ENCODE measurements at regions not wholly inside any gene's neighbourhood (a gene's known extent, or its start where the extent isn't known, plus 50 kb on each side); places are given as distances from the start of the nearest gene placed in this dataset.

- no peak for DNase-seq
These were observed 624.2 kb downstream of the PLPP3 start for GRCh38 chr1:55955016-55955621.

- no peak for DNase-seq
These were observed 628.1 kb downstream of the PLPP3 start for GRCh38 chr1:55951291-55951690.

- DNase-seq: no peak
These were observed 631.9 kb downstream of the PLPP3 start for GRCh38 chr1:55947446-55947845.

- DNase-seq: no peak
These were observed 635.5 kb downstream of the PLPP3 start for GRCh38 chr1:55943721-55944435.

- DNase-seq: no peak
These were observed 636.4 kb downstream of the PLPP3 start for GRCh38 chr1:55943012-55943411.

- DNase-seq: no peak
These were observed 639.5 kb downstream of the PLPP3 start for GRCh38 chr1:55939866-55940265.

GRCh38 chr1:55938861-55939260 lies 640.5 kb downstream of the PLPP3 start:
- no peak for DNase-seq

GRCh38 chr1:55938376-55938850 lies 641.0 kb downstream of the PLPP3 start:
- DNase-seq: no peak

- no peak for DNase-seq
These were observed 641.5 kb downstream of the PLPP3 start for GRCh38 chr1:55937840-55938375.

GRCh38 chr1:55935236-55935635 lies 644.1 kb downstream of the PLPP3 start:
- DNase-seq: no peak

GRCh38 chr1:55932402-55932801 lies 647.0 kb downstream of the PLPP3 start:
- no peak for DNase-seq

- no peak for DNase-seq
These were observed 648.1 kb downstream of the PLPP3 start for GRCh38 chr1:55931081-55931940.

GRCh38 chr1:55929652-55930051 lies 649.7 kb downstream of the PLPP3 start:
- no peak for DNase-seq

- DNase-seq: no peak
These were observed 650.8 kb downstream of the PLPP3 start for GRCh38 chr1:55928576-55928975.

- DNase-seq: no peak
These were observed 651.6 kb downstream of the PLPP3 start for GRCh38 chr1:55927702-55928290.

GRCh38 chr1:55926906-55927471 lies 652.4 kb downstream of the PLPP3 start:
- no peak for DNase-seq

GRCh38 chr1:55916907-55917306 lies 662.5 kb downstream of the PLPP3 start:
- DNase-seq: no peak

GRCh38 chr1:55916481-55916880 lies 662.9 kb downstream of the PLPP3 start:
- DNase-seq: no peak

GRCh38 chr1:55913565-55913964 lies 665.8 kb downstream of the PLPP3 start:
- no peak for DNase-seq

GRCh38 chr1:55912438-55912837 lies 666.9 kb downstream of the PLPP3 start:
- DNase-seq: no peak

GRCh38 chr1:55904541-55904940 lies 674.8 kb downstream of the PLPP3 start:
- DNase-seq: no peak

- no peak for DNase-seq
These were observed 681.2 kb downstream of the PLPP3 start for GRCh38 chr1:55898181-55898580.

- no peak for DNase-seq
These were observed 681.0 kb upstream of the USP24 start for GRCh38 chr1:55896210-55896609.

Data from effector CD8-positive, alpha-beta T cell (primary cell).